ENCODE measurements at regions not wholly inside any gene's neighbourhood (a gene's known extent, or its start where the extent isn't known, plus 50 kb on each side); places are given as distances from the start of the nearest gene placed in this dataset.
"Not testable (repeated sequence)": the region's sequence is repeated elsewhere in the genome, so short reads cannot be mapped to it uniquely, and the experiment has no call there.

DNA sequence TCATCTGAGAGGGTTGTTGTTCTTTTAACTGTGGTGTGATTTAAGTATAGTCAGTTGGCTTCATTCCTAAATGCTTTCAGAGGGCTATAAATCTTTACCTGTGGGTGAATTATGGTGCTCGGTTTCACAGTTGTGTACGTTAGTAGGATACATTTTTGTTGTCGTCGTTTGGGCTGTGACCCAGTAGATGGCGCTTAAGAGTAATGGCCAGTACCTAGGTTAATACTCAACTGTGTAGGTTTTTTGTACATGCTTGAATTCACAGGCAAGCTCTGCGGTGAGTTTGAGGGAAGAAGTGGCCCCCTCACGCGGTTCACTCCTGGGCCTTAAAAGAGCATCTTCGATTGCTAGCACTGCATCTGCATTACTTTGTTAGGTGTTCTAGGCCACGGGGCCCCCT lies 571.7 kb upstream of the TGIF2LX start:
- DNase-seq = peak in 2 of 3 experiments; percentile 2 to 42

DNA sequence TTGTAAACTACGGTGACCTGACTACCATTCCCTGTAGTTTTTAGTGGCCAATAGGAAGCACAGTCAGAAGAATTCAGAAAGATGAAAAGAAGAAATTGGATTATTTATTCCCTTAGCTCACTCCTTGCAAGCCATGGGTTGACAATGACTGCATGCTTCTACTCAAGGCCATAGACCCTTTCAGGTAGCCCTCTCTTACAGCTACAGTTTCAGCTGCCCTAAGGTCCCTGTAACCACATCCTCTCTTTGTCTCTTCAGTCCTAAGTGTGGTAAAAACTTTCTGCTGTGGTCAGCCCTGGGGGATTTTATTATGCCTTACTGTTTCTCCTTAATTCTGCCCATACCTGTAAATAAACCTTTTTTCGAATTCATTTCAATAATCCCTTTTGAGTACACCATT lies 551.8 kb upstream of the TGIF2LX start:
- DNase-seq = not testable (repeated sequence)

DNA sequence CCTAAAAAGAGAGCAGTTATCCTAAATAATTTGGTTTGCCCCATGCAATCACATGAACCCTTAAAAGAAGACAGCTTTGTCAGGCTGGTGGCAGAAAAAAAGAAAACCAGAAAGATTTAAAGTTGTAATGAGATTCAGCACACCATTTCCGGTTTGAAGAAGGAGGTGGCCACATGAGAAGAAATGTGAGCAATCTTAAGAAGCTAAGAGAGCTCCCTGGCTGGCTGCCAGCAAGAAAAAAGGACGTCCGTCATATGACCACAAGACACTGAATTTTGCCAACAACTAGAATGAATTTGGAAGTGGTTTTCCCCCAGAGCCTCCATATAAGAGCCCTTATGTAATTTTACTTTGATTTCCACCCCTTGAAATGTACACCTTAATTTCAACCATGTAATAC lies 528.7 kb upstream of the TGIF2LX start:
- DNase-seq = not testable (repeated sequence)

DNA sequence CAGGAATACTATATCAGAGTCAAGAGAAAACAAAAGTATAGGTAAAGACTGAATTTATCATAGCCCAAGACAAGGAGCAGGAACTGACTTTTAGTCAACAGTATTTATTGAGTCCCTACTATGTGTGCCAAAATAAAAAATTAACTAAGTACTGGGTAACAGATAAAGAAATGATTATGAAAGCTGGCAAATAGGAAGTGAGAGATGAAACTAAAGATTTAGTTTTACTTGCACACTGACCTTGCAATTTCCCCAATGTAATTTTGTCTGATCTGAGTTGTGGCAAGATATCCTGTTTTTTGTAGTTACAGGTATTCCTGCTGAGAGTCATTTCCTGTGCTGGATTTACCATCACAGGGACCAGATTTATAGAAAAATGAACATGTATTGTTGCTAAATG lies 518.9 kb upstream of the TGIF2LX start:
- DNase-seq = not testable (repeated sequence)

DNA sequence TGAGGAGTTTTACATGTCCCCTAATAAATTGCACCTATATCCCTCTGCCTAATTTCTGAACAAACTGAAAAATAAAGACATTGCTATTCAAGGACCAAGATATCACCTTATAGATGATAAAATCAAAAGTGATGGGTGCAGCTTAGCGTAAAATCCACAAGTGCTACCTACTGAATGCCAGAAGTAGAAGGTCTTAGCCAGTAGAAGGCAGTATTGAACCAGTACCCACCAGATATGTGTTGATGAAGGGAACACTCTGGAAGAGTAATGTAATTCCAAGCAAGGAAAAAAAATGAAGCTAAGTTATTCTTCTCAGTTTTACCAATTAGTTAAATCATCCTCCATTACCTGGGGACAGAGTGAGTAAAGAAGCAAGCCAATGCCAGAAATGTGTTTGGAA lies 516.6 kb upstream of the TGIF2LX start:
- not testable (repeated sequence) for DNase-seq

DNA sequence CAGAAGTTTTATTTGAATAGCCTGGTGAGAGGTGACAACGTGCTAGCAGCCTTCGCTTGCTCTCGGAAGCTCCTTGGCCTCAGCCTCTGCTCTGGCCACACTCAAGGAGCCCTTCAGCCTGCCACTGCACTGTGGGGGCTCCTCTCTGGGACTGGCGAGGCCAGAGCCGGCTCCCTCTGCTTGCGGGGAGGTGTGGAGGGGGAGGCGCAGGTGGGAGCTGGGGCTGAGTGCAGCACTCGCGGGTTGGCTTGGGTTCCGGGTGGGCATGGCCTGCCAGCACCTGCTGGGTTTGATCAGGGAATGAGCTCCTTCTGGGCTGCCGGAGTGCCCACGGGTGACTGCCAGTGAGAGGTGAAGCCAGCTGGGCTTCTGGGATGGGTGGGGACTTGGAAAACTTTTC lies 504.8 kb upstream of the TGIF2LX start:
- not testable (repeated sequence) for DNase-seq

DNA sequence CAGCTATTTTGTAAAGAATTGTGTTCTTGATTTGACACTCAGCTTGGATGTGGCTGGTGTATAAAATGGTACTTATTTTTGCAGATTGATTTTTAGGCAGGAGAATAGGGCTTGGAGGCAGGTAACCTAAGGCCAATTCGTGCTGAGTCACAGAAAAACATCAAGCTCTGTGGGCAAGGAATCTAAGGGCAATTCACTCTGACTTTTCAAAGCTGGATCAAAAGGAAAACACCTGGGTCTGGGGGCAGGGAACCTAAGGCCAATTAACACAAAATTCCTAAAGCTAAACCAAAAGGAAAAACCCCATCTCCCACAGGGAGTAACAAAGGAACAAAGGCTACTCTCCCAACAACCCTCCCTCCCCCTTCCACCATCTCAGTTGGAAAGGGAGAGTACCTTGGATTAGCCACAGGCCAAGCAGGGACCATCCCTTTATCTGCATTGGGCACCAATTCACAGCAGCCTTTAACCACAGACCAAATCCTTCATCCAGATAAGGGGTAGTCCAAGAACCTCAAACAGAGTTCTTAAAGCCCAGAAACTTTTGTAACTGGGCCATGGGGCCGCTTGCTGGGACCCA lies 489.0 kb upstream of the TGIF2LX start:
- not testable (repeated sequence) for DNase-seq

Measured in NCI-H1417 (cell line).